NT2/D1 (cell line): ENCODE measurements at regions not wholly inside any gene's neighbourhood (a gene's known extent, or its start where the extent isn't known, plus 50 kb on each side); places are given as distances from the start of the nearest gene placed in this dataset.

ENCODE experiments used
- DNase-seq: peaks from one replicate; pipeline ENCODE4 v3.0.0-alpha.2; 2011; ENCODE audit warnings: low read depth, low spot score
- H3K27me3 ChIP-seq: 2 replicates; pipeline ENCODE4 v1.6.0; 2011; ENCODE audit warnings: mild to moderate bottlenecking; ENCODE audit not compliant: insufficient read length, insufficient read depth
- H3K36me3 ChIP-seq: 2 replicates; pipeline ENCODE4 v1.6.1; 2011; ENCODE audit warnings: mild to moderate bottlenecking, low read length, mixed read lengths; ENCODE audit not compliant: insufficient read depth, insufficient read length
- H3K4me1 ChIP-seq: 2 replicates; pipeline ENCODE4 v1.5.1; 2011; ENCODE audit not compliant: insufficient read depth, insufficient read length
- H3K4me3 ChIP-seq: 2 replicates; pipeline ENCODE4 v1.5.1; 2011; ENCODE audit warnings: low read depth; ENCODE audit not compliant: insufficient read length
- H3K9ac ChIP-seq: 2 replicates; pipeline ENCODE4 v1.6.0; 2011; ENCODE audit warnings: low read depth; ENCODE audit not compliant: insufficient read length
- H3K9me3 ChIP-seq: 2 replicates; pipeline ENCODE4 v1.5.1; 2011; ENCODE audit warnings: mild to moderate bottlenecking, low read length; ENCODE audit not compliant: insufficient read depth
- SUZ12 ChIP-seq: IDR thresholded peaks from 2 replicates; pipeline ENCODE4 v1.6.1; 2011; ENCODE audit not compliant: insufficient read length, insufficient read depth; ENCODE audit errors: extremely low read depth
- YY1 ChIP-seq: IDR thresholded peaks from 2 replicates; pipeline ENCODE4 v1.6.1; 2011; ENCODE audit not compliant: insufficient read length, insufficient read depth
- ZNF274 ChIP-seq: IDR thresholded peaks from 2 replicates; pipeline ENCODE4 v1.6.1; 2011; ENCODE audit warnings: mild to moderate bottlenecking, low read depth, low read length

GRCh38 chr1:206417774-206418614 is 52.3 kb upstream of the IKBKE start:
- Histone ChIP-seq H3K4me3 (no peak overlapping the region), H3K9me3 (no peaks in the 10 kb centered on the region), H3K4me1 (peaks cover 4% of the 10 kb centered on the region), H3K27me3 (no peaks in the 10 kb centered on the region), H3K9ac (no peak overlapping the region), H3K36me3 (peaks cover 34% of the 10 kb centered on the region)
- TF ChIP-seq ZNF274, result no peak
- no peak for TF ChIP-seq YY1
- no peak for TF ChIP-seq SUZ12
- DNase-seq, result no peak

GRCh38 chr1:206419250-206419649 is 51.0 kb upstream of the IKBKE start:
- H3K9ac ChIP-seq, result no peak overlapping the region
- no peaks in the 10 kb centered on the region for H3K9me3 ChIP-seq
- TF ChIP-seq ZNF274, result no peak
- no peak for TF ChIP-seq SUZ12
- no peak for TF ChIP-seq YY1
- no peaks in the 10 kb centered on the region for H3K27me3 ChIP-seq
- DNase-seq, result no peak
- peaks cover 4% of the 10 kb centered on the region for H3K4me1 ChIP-seq
- H3K4me3 ChIP-seq, result no peak overlapping the region
- H3K36me3 ChIP-seq, result peaks cover 34% of the 10 kb centered on the region

GRCh38 chr1:206419783-206420182 is 50.5 kb upstream of the IKBKE start:
- Histone ChIP-seq H3K9me3 (no peaks in the 10 kb centered on the region), H3K36me3 (peaks cover 34% of the 10 kb centered on the region), H3K9ac (no peak overlapping the region), H3K4me1 (peaks cover 4% of the 10 kb centered on the region), H3K4me3 (no peak overlapping the region), H3K27me3 (no peaks in the 10 kb centered on the region)
- TF ChIP-seq ZNF274, result no peak
- no peak for TF ChIP-seq SUZ12
- TF ChIP-seq YY1, result no peak
- no peak for DNase-seq

DNA sequence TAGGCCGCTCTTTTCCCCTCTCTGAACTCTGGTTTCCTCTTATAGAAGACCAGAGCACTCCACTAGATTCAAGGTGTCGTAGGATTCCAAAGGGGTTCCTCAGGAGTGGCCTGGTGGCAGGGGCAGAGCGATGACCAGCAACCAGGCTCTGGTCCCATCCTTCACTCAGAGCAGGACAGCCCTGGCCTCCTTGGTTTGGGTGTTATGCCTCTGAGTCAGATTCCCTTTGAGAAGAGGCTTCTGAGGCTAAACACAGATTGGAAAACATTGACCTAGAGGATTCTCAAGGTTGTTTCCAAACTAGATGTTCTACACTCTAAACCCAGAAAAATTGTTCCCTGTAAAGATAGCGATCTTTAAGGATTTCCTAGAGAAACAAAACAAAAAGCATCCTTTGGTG is 49.8 kb upstream of the IKBKE start:
- TF ChIP-seq SUZ12, result no peak
- TF ChIP-seq ZNF274, result no peak
- TF ChIP-seq YY1, result no peak
- Histone ChIP-seq H3K36me3 (peaks cover 32% of the 10 kb centered on the region), H3K4me1 (peaks cover 4% of the 10 kb centered on the region), H3K27me3 (no peaks in the 10 kb centered on the region), H3K9me3 (no peaks in the 10 kb centered on the region), H3K4me3 (no peak overlapping the region), H3K9ac (no peak overlapping the region)
- DNase-seq, result no peak
